Lower leg skin (tissue), 3 donors: ENCODE measurements at regions not wholly inside any gene's neighbourhood (a gene's known extent, or its start where the extent isn't known, plus 50 kb on each side); places are given as distances from the start of the nearest gene placed in this dataset.

Source experiments
- POLR2A ChIP-seq, 2 donors: fragments of 450-650 bp; IDR thresholded peaks; one replicate each; pipeline ENCODE4 v1.6.1; 2016 to 2017; ENCODE audit warnings: antibody characterized with exemption in 2 of 2, mild to moderate bottlenecking in 1 of 2, moderate library complexity in 1 of 2
- TF ChIP-seq, protein P1 (sequence below), 3 donors: fragments of 450-650 bp; IDR thresholded peaks; one replicate each; pipeline ENCODE4 v1.5.1; 2016; ENCODE audit warnings: antibody characterized with exemption in 3 of 3, mild to moderate bottlenecking in 3 of 3, moderate library complexity in 2 of 3

DNA sequence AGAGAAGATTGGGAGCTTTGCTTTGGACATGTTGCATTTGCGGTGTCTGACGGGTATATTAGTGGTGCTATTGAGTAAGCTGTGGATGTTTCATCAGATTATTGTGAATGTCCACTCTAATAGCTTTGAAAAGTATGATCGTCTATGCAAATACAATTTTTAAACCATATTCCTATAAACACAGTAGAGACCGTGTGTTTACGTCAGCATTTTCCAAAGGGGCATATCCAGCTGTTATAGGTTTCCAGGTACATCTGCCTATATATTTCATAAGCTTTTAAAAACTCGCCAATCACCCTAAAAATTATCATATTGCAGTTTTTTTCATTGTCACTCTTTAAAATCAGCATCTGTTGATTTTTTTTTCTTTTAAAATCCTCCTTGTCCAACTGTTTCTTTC is 91.7 kb downstream of the NKX2-1 start:
- no peak for TF ChIP-seq POLR2A (IDR thresholded peaks at IDR 0.05)
- TF ChIP-seq, protein P1, sequence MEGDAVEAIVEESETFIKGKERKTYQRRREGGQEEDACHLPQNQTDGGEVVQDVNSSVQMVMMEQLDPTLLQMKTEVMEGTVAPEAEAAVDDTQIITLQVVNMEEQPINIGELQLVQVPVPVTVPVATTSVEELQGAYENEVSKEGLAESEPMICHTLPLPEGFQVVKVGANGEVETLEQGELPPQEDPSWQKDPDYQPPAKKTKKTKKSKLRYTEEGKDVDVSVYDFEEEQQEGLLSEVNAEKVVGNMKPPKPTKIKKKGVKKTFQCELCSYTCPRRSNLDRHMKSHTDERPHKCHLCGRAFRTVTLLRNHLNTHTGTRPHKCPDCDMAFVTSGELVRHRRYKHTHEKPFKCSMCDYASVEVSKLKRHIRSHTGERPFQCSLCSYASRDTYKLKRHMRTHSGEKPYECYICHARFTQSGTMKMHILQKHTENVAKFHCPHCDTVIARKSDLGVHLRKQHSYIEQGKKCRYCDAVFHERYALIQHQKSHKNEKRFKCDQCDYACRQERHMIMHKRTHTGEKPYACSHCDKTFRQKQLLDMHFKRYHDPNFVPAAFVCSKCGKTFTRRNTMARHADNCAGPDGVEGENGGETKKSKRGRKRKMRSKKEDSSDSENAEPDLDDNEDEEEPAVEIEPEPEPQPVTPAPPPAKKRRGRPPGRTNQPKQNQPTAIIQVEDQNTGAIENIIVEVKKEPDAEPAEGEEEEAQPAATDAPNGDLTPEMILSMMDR (IDR thresholded peaks at IDR 0.05): no peak
